Activated CD4-positive, alpha-beta memory T cell treated with anti-CD3 and anti-CD28 coated beads for 36 hours (primary cell): ENCODE measurements at regions not wholly inside any gene's neighbourhood (a gene's known extent, or its start where the extent isn't known, plus 50 kb on each side); places are given as distances from the start of the nearest gene placed in this dataset.

Experiments used
- CTCF ChIA-PET: fragments of 350-600 bp; sonication (Branson Sonifier 250); formaldehyde crosslinking; loops from one replicate; lab custom pipeline; 2021; ENCODE audit warnings: antibody characterized with exemption, inconsistent platforms; lab: Charles Lee
- POLR2A ChIA-PET: fragments of 350-600 bp; sonication (Branson Sonifier 250); formaldehyde crosslinking; loops from one replicate; lab custom pipeline; 2021; ENCODE audit warnings: antibody characterized with exemption; lab: Charles Lee
- DNase-seq: peaks from one replicate; pipeline ENCODE4 v3.0.0-alpha.2; 2020
- H3K27ac Mint-ChIP-seq: one replicate; pipeline ENCODE4 v1.8.0; 2021; ENCODE audit warnings: mixed read lengths
- H3K27me3 Mint-ChIP-seq: one replicate; pipeline ENCODE4 v1.8.0; 2021; ENCODE audit warnings: mixed read lengths
- H3K36me3 Mint-ChIP-seq: one replicate; pipeline ENCODE4 v1.8.0; 2021; ENCODE audit warnings: mixed read lengths
- H3K4me1 Mint-ChIP-seq: one replicate; pipeline ENCODE4 v1.8.0; 2021; ENCODE audit warnings: low read depth, mixed read lengths
- H3K4me3 Mint-ChIP-seq: one replicate; pipeline ENCODE4 v1.8.0; 2021; ENCODE audit warnings: mild to moderate bottlenecking, mixed read lengths
- H3K9me3 Mint-ChIP-seq: one replicate; pipeline ENCODE4 v1.8.0; 2021; ENCODE audit warnings: mixed read lengths
- intact Hi-C: fragments of 100-400 bp; cut with micrococcal nuclease; formaldehyde crosslinking; loops from one replicate; pipeline ENCODE4 v1.15.1; 2023

- H3K4me1 Mint-ChIP-seq = no peaks in the 10 kb centered on the region
- ChIA-PET POLR2A (no interaction called here), CTCF (no interaction called here)
- H3K4me3 Mint-ChIP-seq = no peak overlapping the region
- no peaks in the 10 kb centered on the region for H3K9me3 Mint-ChIP-seq
- no peak overlapping the region for H3K27ac Mint-ChIP-seq
- H3K27me3 Mint-ChIP-seq = no peaks in the 10 kb centered on the region
- intact Hi-C loops = no loop called here
- no peaks in the 10 kb centered on the region for H3K36me3 Mint-ChIP-seq
- no peak for DNase-seq
Observed at GRCh38 chr2:35548171-35548570, 807.4 kb upstream of the CRIM1 start.

GRCh38 chr2:35545301-35545700 is 810.3 kb upstream of the CRIM1 start:
- intact Hi-C loops = no loop called here
- Mint-ChIP-seq H3K27me3 (no peaks in the 10 kb centered on the region), H3K36me3 (no peaks in the 10 kb centered on the region), H3K4me3 (no peak overlapping the region), H3K4me1 (no peaks in the 10 kb centered on the region), H3K9me3 (no peaks in the 10 kb centered on the region), H3K27ac (no peak overlapping the region)
- DNase-seq = no peak
- ChIA-PET POLR2A (no interaction called here), CTCF (no interaction called here)

DNA sequence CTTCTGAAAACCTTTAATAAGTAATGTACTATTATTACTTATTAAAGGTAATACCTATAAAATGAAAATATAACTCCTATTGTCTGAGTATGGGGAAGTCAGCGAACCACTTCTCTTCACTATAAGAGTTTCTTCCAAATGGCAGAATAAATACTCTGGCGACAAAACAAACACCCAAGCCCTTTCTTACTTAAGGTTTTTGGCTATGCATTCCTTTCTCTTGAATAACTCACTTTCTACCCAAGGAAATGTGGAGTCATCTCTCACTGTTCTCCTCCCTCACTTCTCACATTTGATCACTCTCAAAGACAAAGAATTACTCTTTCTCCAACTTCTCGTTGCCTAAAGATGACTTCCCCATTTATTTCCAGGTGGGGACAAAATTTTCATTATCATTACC is 816.8 kb upstream of the CRIM1 start:
- ChIA-PET CTCF (no interaction called here), POLR2A (no interaction called here)
- Mint-ChIP-seq H3K4me3 (no peak overlapping the region), H3K27ac (no peak overlapping the region), H3K4me1 (no peaks in the 10 kb centered on the region), H3K36me3 (no peaks in the 10 kb centered on the region), H3K27me3 (no peaks in the 10 kb centered on the region), H3K9me3 (no peaks in the 10 kb centered on the region)
- intact Hi-C loops = no loop called here
- DNase-seq = no peak

GRCh38 chr2:35530615-35531135 is 824.9 kb upstream of the CRIM1 start:
- Mint-ChIP-seq H3K4me1 (no peaks in the 10 kb centered on the region), H3K27ac (no peak overlapping the region), H3K36me3 (no peaks in the 10 kb centered on the region), H3K9me3 (peaks cover 5% of the 10 kb centered on the region), H3K27me3 (no peaks in the 10 kb centered on the region), H3K4me3 (no peak overlapping the region)
- CTCF ChIA-PET = no interaction called here
- POLR2A ChIA-PET = no interaction called here
- intact Hi-C loops = no loop called here
- no peak for DNase-seq

DNA sequence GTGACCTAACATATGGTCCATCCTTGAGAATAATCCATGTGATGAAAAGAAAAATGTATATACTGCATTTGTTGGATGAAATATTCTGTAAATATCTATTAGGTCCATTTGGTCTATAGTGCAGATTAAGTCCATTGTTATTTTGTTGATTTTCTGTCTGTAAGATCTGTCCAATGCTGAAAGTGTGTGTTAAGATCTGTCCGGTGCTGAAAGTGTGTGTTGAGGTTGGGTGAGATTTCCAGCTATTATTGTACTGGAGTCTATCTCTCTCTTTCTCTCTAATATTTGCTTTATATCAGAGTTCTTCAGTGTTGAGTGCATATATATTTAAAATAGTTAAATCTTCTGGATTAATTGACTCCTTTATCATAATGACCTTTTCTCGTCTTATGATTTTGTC is 828.8 kb upstream of the CRIM1 start:
- ChIA-PET POLR2A (no interaction called here), CTCF (no interaction called here)
- Mint-ChIP-seq H3K27me3 (no peaks in the 10 kb centered on the region), H3K36me3 (no peaks in the 10 kb centered on the region), H3K4me1 (no peaks in the 10 kb centered on the region), H3K27ac (no peak overlapping the region), H3K9me3 (peaks cover 3% of the 10 kb centered on the region), H3K4me3 (no peak overlapping the region)
- no peak for DNase-seq
- intact Hi-C loops = no loop called here

DNA sequence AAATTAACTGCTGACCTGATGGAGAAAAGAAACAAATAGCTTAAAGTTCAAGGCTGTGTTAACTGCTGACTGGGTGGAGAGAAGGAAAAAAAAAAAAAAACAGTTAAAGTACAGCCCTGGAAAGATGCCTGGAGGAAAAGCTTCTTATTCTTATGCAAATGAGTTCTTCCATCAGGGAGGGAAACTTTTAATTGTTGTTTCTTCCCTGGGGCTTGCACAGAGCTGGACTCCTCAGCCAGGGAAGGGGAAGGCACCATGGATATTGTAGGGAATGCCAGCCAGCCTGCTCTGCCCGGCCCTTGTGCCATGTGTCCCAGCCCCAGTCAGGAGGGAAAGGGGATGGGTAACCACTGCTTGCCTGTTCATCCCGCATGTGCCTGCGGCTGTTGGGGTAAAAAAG is 833.1 kb upstream of the CRIM1 start:
- H3K4me1 Mint-ChIP-seq = no peaks in the 10 kb centered on the region
- intact Hi-C loops = no loop called here
- ChIA-PET POLR2A (no interaction called here), CTCF (no interaction called here)
- no peak overlapping the region for H3K4me3 Mint-ChIP-seq
- no peaks in the 10 kb centered on the region for H3K9me3 Mint-ChIP-seq
- DNase-seq = no peak
- no peaks in the 10 kb centered on the region for H3K27me3 Mint-ChIP-seq
- no peaks in the 10 kb centered on the region for H3K36me3 Mint-ChIP-seq
- H3K27ac Mint-ChIP-seq = no peak overlapping the region

DNA sequence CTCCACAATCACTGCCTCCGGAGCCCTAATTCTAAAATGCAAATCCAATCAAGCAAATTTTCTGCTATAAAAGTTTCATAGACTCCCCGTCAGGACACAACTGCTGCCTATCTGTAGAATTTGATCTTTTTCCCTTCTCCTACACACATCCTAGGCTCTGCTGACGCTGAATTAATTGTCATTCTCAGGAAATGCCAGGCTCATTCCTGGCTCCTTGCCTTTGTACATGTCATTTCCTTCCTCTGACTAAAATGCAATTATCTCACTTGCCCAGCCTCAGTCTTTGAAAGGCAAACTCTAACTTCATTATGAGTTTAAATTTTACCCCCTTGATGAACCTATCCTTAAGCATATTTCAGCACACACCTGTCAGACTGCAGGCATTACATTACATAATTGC is 844.9 kb upstream of the CRIM1 start:
- intact Hi-C loops = no loop called here
- ChIA-PET POLR2A (no interaction called here), CTCF (no interaction called here)
- H3K4me1 Mint-ChIP-seq = no peaks in the 10 kb centered on the region
- peaks cover 5% of the 10 kb centered on the region for H3K9me3 Mint-ChIP-seq
- no peak for DNase-seq
- H3K27ac Mint-ChIP-seq = no peak overlapping the region
- no peak overlapping the region for H3K4me3 Mint-ChIP-seq
- H3K27me3 Mint-ChIP-seq = no peaks in the 10 kb centered on the region
- no peaks in the 10 kb centered on the region for H3K36me3 Mint-ChIP-seq

- intact Hi-C loops = no loop called here
- H3K4me1 Mint-ChIP-seq = no peaks in the 10 kb centered on the region
- ChIA-PET CTCF (no interaction called here), POLR2A (no interaction called here)
- H3K27me3 Mint-ChIP-seq = no peaks in the 10 kb centered on the region
- no peak overlapping the region for H3K27ac Mint-ChIP-seq
- DNase-seq = no peak
- H3K9me3 Mint-ChIP-seq = peaks cover 5% of the 10 kb centered on the region
- no peaks in the 10 kb centered on the region for H3K36me3 Mint-ChIP-seq
- no peak overlapping the region for H3K4me3 Mint-ChIP-seq
Observed at GRCh38 chr2:35508601-35509000, 847.0 kb upstream of the CRIM1 start.

DNA sequence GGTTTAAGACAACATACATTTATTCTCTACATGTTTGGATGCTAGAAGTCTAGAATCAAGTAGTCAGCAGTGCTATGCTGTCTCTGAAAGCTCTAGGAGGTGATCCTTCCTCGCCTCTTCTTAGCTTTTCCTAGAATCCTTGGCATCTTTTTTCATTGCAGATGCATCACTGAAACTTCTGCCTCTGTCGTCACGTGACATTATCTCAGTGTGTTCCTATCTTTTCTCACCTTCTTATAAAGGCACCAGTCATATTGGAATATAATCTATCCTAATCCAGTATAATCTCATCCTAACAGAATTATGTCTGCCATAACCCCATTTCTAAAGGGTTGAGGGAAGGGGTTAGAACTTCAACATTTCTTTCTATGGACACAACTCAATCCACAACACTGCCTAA is 851.2 kb upstream of the CRIM1 start:
- H3K36me3 Mint-ChIP-seq = no peaks in the 10 kb centered on the region
- no peak overlapping the region for H3K4me3 Mint-ChIP-seq
- ChIA-PET CTCF (no interaction called here), POLR2A (no interaction called here)
- no peak for DNase-seq
- no peak overlapping the region for H3K27ac Mint-ChIP-seq
- intact Hi-C loops = no loop called here
- H3K27me3 Mint-ChIP-seq = no peaks in the 10 kb centered on the region
- no peaks in the 10 kb centered on the region for H3K4me1 Mint-ChIP-seq
- no peaks in the 10 kb centered on the region for H3K9me3 Mint-ChIP-seq

DNA sequence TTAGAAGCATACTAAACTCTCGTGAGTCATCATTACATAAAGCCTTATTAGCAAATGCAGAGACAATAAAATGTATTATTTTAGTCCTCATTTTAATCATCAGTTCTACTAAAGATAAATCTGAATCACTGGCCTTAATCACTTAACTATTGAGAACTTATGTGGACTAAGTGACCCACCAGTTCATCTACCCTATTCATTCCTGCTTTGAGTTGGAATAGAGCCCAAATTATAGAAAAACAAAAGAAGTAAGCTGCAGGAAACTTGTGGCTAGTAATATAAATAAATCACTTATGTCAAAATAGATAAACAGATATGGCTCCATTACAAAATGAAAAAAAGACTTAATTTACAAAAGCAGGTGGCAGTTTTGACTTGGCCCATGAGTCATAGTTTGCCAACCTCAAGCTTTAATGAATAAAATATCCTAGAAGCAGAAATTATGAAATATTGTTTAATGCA is 851.8 kb upstream of the CRIM1 start:
- no peaks in the 10 kb centered on the region for H3K9me3 Mint-ChIP-seq
- no peak overlapping the region for H3K27ac Mint-ChIP-seq
- CTCF ChIA-PET = no interaction called here
- H3K4me3 Mint-ChIP-seq = no peak overlapping the region
- no peaks in the 10 kb centered on the region for H3K36me3 Mint-ChIP-seq
- DNase-seq = no peak
- POLR2A ChIA-PET = no interaction called here
- H3K27me3 Mint-ChIP-seq = no peaks in the 10 kb centered on the region
- no peaks in the 10 kb centered on the region for H3K4me1 Mint-ChIP-seq
- intact Hi-C loops = no loop called here

DNA sequence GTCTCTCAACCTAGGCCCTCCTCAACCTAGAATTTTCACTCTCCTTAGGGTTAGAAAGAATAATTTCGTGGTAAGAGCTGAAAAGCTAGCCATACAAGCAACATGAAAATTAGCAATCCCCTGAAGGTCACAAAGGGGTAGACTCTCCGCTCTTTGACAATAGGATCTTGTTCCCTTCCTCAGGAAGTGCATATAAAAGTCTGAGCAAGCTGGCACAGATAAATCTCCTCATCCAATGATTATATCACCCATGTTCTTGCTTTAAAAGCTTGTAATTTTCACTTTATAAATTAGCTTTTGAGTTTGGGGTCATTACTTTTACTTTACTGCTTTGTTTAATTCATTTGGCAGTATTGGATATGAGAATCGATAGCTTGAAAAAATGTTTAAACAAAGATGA is 852.3 kb upstream of the CRIM1 start:
- no peak for DNase-seq
- intact Hi-C loops = no loop called here
- Mint-ChIP-seq H3K4me1 (no peaks in the 10 kb centered on the region), H3K27me3 (no peaks in the 10 kb centered on the region), H3K27ac (no peak overlapping the region), H3K4me3 (no peak overlapping the region), H3K9me3 (no peaks in the 10 kb centered on the region), H3K36me3 (no peaks in the 10 kb centered on the region)
- POLR2A ChIA-PET = no interaction called here
- CTCF ChIA-PET = no interaction called here

DNA sequence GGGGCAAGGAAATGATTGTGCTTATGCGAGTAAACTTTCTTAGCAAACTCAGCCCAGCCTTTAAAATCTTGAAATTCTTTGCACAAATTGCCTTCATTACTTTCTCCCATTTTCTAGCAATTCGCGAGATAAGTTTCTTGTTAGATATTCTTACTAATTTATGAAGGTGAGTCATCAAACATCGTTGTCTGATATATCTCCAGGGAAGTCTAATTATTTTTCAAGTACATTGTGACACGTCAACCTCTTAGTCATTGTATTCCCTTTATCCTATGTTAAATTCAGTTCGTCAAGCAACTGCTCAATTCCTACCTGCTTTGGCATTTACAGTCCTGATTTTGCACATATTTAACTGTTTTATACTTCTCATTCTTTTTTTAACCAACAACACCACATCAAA is 854.5 kb upstream of the CRIM1 start:
- Mint-ChIP-seq H3K27me3 (no peaks in the 10 kb centered on the region), H3K4me1 (no peaks in the 10 kb centered on the region), H3K4me3 (no peak overlapping the region), H3K27ac (no peak overlapping the region), H3K9me3 (no peaks in the 10 kb centered on the region), H3K36me3 (no peaks in the 10 kb centered on the region)
- intact Hi-C loops = no loop called here
- POLR2A ChIA-PET = no interaction called here
- CTCF ChIA-PET = no interaction called here
- no peak for DNase-seq

- H3K4me3 Mint-ChIP-seq = no peak overlapping the region
- H3K27me3 Mint-ChIP-seq = no peaks in the 10 kb centered on the region
- H3K27ac Mint-ChIP-seq = no peak overlapping the region
- POLR2A ChIA-PET = no interaction called here
- H3K36me3 Mint-ChIP-seq = no peaks in the 10 kb centered on the region
- H3K9me3 Mint-ChIP-seq = no peaks in the 10 kb centered on the region
- intact Hi-C loops = no loop called here
- H3K4me1 Mint-ChIP-seq = no peaks in the 10 kb centered on the region
- CTCF ChIA-PET = no interaction called here
- no peak for DNase-seq
Observed at GRCh38 chr2:35496022-35496421, 859.6 kb upstream of the CRIM1 start.

GRCh38 chr2:35495182-35495581 is 860.4 kb upstream of the CRIM1 start:
- Mint-ChIP-seq H3K9me3 (no peaks in the 10 kb centered on the region), H3K4me1 (no peaks in the 10 kb centered on the region), H3K27ac (no peak overlapping the region), H3K36me3 (no peaks in the 10 kb centered on the region), H3K27me3 (no peaks in the 10 kb centered on the region), H3K4me3 (no peak overlapping the region)
- DNase-seq = no peak
- intact Hi-C loops = no loop called here
- ChIA-PET POLR2A (no interaction called here), CTCF (no interaction called here)
